ENCODE measurements at regions not wholly inside any gene's neighbourhood (a gene's known extent, or its start where the extent isn't known, plus 50 kb on each side); places are given as distances from the start of the nearest gene placed in this dataset.

DNA sequence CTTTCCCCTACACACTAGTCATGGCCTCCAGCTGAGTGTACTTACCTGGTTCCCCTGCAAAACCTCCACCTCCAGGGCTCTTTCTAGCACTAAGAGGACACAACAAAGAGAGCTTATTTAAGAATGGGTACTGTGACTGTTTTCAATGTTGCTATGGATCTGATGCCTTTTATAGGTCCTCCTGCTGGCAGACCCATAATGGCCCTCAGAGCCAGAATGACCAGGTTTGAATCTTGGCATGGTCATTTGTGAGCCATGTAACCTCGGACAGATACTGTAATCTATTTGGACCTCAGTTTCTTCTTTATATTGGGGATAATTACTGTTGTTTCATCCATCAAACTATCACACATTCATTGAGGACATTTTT is 137.6 kb upstream of the USP24 start:
- no peak overlapping the region for H2AFZ ChIP-seq (ENCODE audit: low read length)
- no peak overlapping the region for H3K4me3 ChIP-seq (ENCODE audit: low read length, poor library complexity, severe bottlenecking)

DNA sequence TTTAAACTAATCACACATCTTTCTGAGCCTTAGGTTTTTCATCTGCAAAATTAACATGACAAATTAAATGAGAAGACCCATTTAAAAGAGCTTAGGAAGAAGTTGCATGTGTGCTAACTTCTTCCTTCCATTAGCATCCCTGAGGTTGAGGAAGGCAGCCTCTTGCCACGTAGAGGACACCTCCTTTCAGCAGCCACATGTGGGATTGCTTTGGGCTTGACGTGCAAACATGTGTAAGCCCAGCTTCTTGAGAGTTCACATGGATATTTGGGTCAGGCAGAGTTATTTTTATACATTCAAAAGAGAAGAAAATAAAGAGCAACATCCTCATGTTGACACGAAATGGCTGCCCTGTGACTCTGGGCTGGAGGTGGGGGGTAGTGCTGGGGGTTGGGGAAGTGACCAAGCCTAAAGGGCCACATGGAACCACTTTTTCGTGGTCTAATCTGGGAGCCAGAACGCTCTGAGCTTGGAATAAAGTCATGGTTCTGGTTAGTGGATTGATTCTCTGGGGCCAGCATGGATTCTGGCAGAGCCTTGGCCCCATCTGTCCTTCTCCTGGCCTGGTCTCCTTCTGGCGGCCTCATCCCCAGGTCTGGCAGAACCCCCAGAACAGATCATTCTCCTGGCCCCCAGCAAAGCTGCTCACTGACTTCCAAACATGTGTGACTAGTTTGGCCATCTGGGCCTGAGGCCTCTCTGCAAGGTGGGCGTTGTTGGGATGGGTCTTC is 137.1 kb upstream of the USP24 start:
- H2AFZ ChIP-seq (ENCODE audit: low read length), result no peak overlapping the region
- no peak for TF ChIP-seq EZH2phosphoT487 (IDR thresholded peaks at IDR 0.05; ENCODE audit: borderline replicate concordance)
- TF ChIP-seq CTCF (conservative IDR thresholded peaks at IDR 0.05; ENCODE audit: low read length), result no peak
- H3K4me1 ChIP-seq (ENCODE audit: insufficient read depth, low read length, poor library complexity, severe bottlenecking), result no peaks in the 10 kb centered on the region
- no peak overlapping the region for H3K9ac ChIP-seq (ENCODE audit: low read depth, low read length, poor library complexity, severe bottlenecking)
- no peaks in the 10 kb centered on the region for H3K27me3 ChIP-seq (ENCODE audit: insufficient read depth, low read length, poor library complexity, severe bottlenecking)
- H3K4me2 ChIP-seq (ENCODE audit: low read depth, low read length, poor library complexity, severe bottlenecking), result no peak overlapping the region
- H3K4me3 ChIP-seq (ENCODE audit: low read length, poor library complexity, severe bottlenecking), result no peak overlapping the region
- no peaks in the 10 kb centered on the region for H3K79me2 ChIP-seq (ENCODE audit: insufficient read depth, low read length)
- H3K36me3 ChIP-seq (ENCODE audit: insufficient read depth, low read length), result no peaks in the 10 kb centered on the region
- no peaks in the 10 kb centered on the region for H3K9me2 ChIP-seq (replicated peaks; ENCODE audit: low read depth, low read length)
- H3F3A ChIP-seq (ENCODE audit: low read depth), result no peaks in the 10 kb centered on the region
- no peaks in the 10 kb centered on the region for H4K20me1 ChIP-seq (ENCODE audit: insufficient read depth, low read length, poor library complexity, severe bottlenecking)
- no peaks in the 10 kb centered on the region for H3K9me3 ChIP-seq (ENCODE audit: insufficient read depth, low read depth, low read length)

More for the DNA sequence above, 137.6 kb upstream of the USP24 start:
- no peaks in the 10 kb centered on the region for H3K79me2 ChIP-seq (ENCODE audit: insufficient read depth, low read length)
- H3K4me2 ChIP-seq (ENCODE audit: low read depth, low read length, poor library complexity, severe bottlenecking), result no peak overlapping the region
- no peak for TF ChIP-seq EZH2phosphoT487 (IDR thresholded peaks at IDR 0.05; ENCODE audit: borderline replicate concordance)
- TF ChIP-seq CTCF (conservative IDR thresholded peaks at IDR 0.05; ENCODE audit: low read length), result no peak
- H3K9me3 ChIP-seq (ENCODE audit: insufficient read depth, low read depth, low read length), result no peaks in the 10 kb centered on the region
- no peak overlapping the region for H3K9ac ChIP-seq (ENCODE audit: low read depth, low read length, poor library complexity, severe bottlenecking)
- no peaks in the 10 kb centered on the region for H3K4me1 ChIP-seq (ENCODE audit: insufficient read depth, low read length, poor library complexity, severe bottlenecking)
- H3K9me2 ChIP-seq (replicated peaks; ENCODE audit: low read depth, low read length), result no peaks in the 10 kb centered on the region
- H3K27me3 ChIP-seq (ENCODE audit: insufficient read depth, low read length, poor library complexity, severe bottlenecking), result no peaks in the 10 kb centered on the region
- H3F3A ChIP-seq (ENCODE audit: low read depth), result no peaks in the 10 kb centered on the region
- no peaks in the 10 kb centered on the region for H4K20me1 ChIP-seq (ENCODE audit: insufficient read depth, low read length, poor library complexity, severe bottlenecking)
- H3K36me3 ChIP-seq (ENCODE audit: insufficient read depth, low read length), result no peaks in the 10 kb centered on the region

DNA sequence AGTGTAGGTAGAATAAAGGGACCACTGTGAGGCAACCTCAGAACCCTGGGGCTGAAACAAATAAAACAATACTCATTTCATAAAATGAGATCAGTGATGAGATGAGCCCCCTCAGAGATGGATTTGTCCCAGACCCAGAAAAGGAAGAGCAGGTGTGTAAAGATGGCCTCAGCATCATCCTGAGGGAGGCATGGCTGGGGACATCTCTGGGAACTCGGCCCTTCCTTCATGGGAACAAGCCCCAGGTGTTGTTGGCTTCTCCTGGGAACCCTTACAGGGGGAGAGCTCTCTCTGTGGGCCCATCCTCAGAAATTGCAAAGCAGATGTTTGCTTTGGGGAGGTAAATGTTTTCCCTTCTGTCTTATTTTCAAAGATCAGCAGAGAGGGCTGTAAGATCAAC is 133.2 kb upstream of the USP24 start:
- Histone ChIP-seq H3K9me3 (ENCODE audit: insufficient read depth, low read depth, low read length) (no peaks in the 10 kb centered on the region), H3K4me1 (ENCODE audit: insufficient read depth, low read length, poor library complexity, severe bottlenecking) (no peaks in the 10 kb centered on the region), H3K79me2 (ENCODE audit: insufficient read depth, low read length) (no peaks in the 10 kb centered on the region), H3F3A (ENCODE audit: low read depth) (no peaks in the 10 kb centered on the region), H3K9me2 (replicated peaks; ENCODE audit: low read depth, low read length) (no peaks in the 10 kb centered on the region), H3K4me3 (ENCODE audit: low read length, poor library complexity, severe bottlenecking) (no peak overlapping the region), H3K27me3 (ENCODE audit: insufficient read depth, low read length, poor library complexity, severe bottlenecking) (no peaks in the 10 kb centered on the region), H3K36me3 (ENCODE audit: insufficient read depth, low read length) (no peaks in the 10 kb centered on the region), H3K4me2 (ENCODE audit: low read depth, low read length, poor library complexity, severe bottlenecking) (no peak overlapping the region), H4K20me1 (ENCODE audit: insufficient read depth, low read length, poor library complexity, severe bottlenecking) (no peaks in the 10 kb centered on the region), H2AFZ (ENCODE audit: low read length) (no peak overlapping the region), H3K9ac (ENCODE audit: low read depth, low read length, poor library complexity, severe bottlenecking) (no peak overlapping the region)
- TF ChIP-seq EZH2phosphoT487 (IDR thresholded peaks at IDR 0.05; ENCODE audit: borderline replicate concordance) (no peak), CTCF (conservative IDR thresholded peaks at IDR 0.05; ENCODE audit: low read length) (no peak)

Data from Loucy (cell line).